Epithelial cell of esophagus (primary cell): ENCODE measurements at regions not wholly inside any gene's neighbourhood (a gene's known extent, or its start where the extent isn't known, plus 50 kb on each side); places are given as distances from the start of the nearest gene placed in this dataset.

Experiments used
- DNase-seq: peaks from one replicate; pipeline ENCODE4 v3.0.0; 2010; ENCODE audit warnings: low read depth
- H3K4me3 ChIP-seq: 2 replicates; pipeline ENCODE4 v1.5.1; 2011; ENCODE audit warnings: mild to moderate bottlenecking, low read length, control low read depth
- TF ChIP-seq, protein P1 (sequence below): IDR thresholded peaks from 2 replicates; pipeline ENCODE4 v1.5.1; 2011; ENCODE audit warnings: low read depth, mild to moderate bottlenecking, low read length, control low read depth, inconsistent platforms; ENCODE audit not compliant: insufficient read depth; ENCODE audit errors: missing control alignments

DNA sequence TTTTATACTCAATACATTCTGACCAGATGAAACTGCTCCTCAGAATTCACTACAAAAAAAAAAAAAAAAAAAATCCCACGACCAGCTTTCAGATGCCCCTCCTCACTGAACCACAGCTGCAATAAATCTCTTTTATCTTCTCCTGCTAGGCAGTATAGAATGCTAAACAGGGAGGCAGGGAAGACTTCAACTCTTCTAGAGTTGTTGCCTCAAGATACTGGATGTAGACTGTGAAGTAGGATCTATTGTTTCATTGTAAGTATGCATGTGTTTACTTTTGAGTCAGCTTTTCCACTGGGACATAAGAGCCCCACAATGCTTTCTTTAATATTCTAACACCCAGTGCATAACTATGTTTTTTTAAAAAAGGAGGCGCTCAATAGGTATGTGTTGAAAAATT lies 401.4 kb downstream of the TBL1XR1 start:
- DNase-seq = no peak
- TF ChIP-seq, protein P1, sequence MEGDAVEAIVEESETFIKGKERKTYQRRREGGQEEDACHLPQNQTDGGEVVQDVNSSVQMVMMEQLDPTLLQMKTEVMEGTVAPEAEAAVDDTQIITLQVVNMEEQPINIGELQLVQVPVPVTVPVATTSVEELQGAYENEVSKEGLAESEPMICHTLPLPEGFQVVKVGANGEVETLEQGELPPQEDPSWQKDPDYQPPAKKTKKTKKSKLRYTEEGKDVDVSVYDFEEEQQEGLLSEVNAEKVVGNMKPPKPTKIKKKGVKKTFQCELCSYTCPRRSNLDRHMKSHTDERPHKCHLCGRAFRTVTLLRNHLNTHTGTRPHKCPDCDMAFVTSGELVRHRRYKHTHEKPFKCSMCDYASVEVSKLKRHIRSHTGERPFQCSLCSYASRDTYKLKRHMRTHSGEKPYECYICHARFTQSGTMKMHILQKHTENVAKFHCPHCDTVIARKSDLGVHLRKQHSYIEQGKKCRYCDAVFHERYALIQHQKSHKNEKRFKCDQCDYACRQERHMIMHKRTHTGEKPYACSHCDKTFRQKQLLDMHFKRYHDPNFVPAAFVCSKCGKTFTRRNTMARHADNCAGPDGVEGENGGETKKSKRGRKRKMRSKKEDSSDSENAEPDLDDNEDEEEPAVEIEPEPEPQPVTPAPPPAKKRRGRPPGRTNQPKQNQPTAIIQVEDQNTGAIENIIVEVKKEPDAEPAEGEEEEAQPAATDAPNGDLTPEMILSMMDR = no peak
- no peak overlapping the region for H3K4me3 ChIP-seq

DNA sequence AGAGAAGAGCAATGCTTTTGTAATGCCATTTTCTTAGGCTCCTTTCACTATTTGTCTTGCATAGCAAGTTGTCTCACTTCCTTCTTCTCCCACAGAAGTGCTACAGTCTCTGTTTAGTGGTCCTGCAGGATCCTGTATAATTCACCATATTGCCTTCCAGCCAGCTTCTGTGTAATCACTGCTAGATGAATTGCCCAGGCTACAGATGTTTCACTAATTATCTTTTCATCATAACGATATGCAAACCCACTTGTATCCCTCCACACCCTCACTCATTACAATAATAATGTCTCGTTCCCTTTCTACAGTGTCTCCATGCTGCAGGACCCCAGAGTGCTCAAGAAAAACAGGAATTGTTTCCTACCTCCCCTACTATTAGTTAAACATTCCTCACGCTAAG lies 402.9 kb downstream of the TBL1XR1 start:
- TF ChIP-seq, protein P1 = no peak
- H3K4me3 ChIP-seq = no peak overlapping the region
- no peak for DNase-seq

DNA sequence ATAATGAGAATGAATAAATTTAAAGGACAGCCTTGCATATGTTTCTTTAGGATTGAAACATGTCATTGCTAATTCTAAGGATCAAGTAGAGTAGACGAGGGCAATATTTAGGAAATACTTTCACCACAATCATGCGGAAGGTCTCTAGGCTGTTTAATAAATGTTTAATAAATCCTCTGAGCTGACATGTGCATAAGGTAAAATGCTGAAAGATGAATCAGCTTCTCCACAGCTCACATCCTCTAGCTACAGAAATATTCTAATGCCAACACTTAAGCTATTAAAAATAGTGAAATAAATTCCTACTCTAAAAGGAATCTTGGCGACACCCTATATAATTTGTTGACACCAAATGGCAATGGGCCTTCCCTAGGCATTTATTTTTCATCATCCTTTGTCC lies 407.3 kb downstream of the TBL1XR1 start:
- H3K4me3 ChIP-seq = no peak overlapping the region
- DNase-seq = peak; percentile 7
- TF ChIP-seq, protein P1 = no peak

DNA sequence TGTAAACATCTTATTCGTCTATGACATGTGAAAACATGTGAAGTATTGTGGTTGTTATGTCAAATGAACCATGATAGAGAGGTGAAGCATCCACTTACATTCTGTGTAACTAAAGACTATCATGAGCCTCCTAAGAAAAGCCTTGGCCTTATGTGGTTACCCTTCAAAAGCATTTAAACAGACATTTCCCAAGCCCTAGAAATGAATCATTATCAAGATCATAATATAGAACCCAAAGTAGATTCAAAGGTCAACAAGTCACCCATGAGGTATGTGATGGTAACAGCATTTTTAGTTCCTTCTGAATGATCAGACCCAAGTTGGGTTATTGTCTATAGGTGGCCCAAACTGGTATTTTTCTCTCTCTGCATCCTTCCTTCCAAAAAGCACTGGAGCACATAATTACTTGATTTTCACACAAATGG lies 408.0 kb downstream of the TBL1XR1 start:
- DNase-seq = peak; percentile 90
- TF ChIP-seq, protein P1 = no peak
- H3K4me3 ChIP-seq = no peak overlapping the region

DNA sequence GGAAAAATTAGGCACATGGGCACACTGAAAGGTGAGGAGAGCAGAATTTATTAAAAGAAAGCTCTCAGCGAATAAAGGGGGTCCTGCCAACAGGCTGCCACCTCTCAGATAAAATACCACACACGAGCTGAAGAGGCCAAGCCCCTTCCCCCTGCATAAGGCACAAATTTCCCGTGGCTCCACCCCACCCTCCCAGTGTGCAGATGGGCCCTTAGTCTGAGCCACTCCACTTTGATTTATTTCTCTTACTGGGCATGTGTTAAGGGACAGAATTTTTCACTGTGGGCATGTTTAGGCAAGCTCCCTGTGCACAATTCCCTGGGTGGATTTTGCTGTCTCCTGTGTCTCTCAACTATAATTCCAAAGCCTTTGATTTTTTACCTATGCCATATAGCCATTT lies 409.8 kb downstream of the TBL1XR1 start:
- no peak overlapping the region for H3K4me3 ChIP-seq
- DNase-seq = peak; percentile 26
- TF ChIP-seq, protein P1 = no peak

DNA sequence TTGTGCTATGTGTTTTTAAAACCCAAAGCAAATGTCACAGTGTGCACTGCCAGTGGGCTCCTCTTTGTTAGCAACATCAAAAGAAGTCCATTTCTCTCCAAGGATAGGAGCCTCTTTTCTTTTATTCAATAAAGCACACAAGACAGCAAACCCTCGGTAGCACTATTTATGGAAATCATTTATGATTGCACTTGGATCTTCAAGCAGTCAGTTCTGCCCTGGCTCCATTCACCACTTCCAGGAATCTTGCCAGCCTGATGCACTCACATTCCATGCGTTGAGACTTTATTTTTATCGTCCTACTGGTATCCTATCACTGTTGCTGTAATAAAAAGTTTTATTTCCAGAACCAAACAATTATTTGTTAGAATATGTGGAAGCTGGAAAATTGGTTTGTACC lies 412.1 kb downstream of the TBL1XR1 start:
- TF ChIP-seq, protein P1 = no peak
- DNase-seq = no peak
- no peak overlapping the region for H3K4me3 ChIP-seq

DNA sequence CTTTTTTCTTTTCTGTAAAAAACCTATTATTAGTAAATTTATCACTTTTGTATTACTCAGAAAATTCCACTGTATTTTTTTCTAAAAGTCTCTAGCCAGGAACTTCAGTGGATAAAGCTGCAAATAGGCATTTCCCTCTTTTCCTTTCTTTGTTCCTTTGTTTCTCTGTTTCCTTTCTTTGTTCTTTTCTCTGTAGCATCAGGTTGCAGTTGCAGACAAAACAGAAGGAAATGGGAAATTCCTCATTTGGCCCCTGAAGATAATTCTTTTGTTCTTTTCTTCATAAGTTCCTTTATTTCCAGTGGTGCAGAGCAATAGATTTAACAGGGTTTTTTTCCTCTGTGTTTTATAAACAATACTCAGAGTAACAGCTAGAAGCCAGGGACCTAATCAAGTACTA lies 416.5 kb downstream of the TBL1XR1 start:
- TF ChIP-seq, protein P1 = no peak
- H3K4me3 ChIP-seq = no peak overlapping the region
- no peak for DNase-seq
